ENCODE measurements at regions not wholly inside any gene's neighbourhood (a gene's known extent, or its start where the extent isn't known, plus 50 kb on each side); places are given as distances from the start of the nearest gene placed in this dataset.

- intact Hi-C loops (cut with DNase I) = no loop called here
- ATAC-seq (ENCODE audit: poor library complexity) (no peak), DNase-seq (no peak)
These were observed 57.4 kb upstream of the NRP1 start for GRCh38 chr10:33391611-33392465.

GRCh38 chr10:33390046-33390445 lies 55.6 kb upstream of the NRP1 start:
- intact Hi-C loops (cut with DNase I) = no loop called here
- no peak for DNase-seq
- no peak for ATAC-seq (ENCODE audit: poor library complexity)

- intact Hi-C loops (cut with DNase I) = no loop called here
- DNase-seq = no peak
- no peak for ATAC-seq (ENCODE audit: poor library complexity)
These were observed 54.3 kb upstream of the NRP1 start for GRCh38 chr10:33388785-33389184.

GRCh38 chr10:33388382-33388781 lies 53.9 kb upstream of the NRP1 start:
- no peak for DNase-seq
- intact Hi-C loops (cut with DNase I) = no loop called here
- ATAC-seq (ENCODE audit: poor library complexity) = no peak

GRCh38 chr10:33387720-33388119 lies 53.3 kb upstream of the NRP1 start:
- intact Hi-C loops (cut with DNase I) = no loop called here
- DNase-seq (no peak), ATAC-seq (ENCODE audit: poor library complexity) (no peak)

DNA sequence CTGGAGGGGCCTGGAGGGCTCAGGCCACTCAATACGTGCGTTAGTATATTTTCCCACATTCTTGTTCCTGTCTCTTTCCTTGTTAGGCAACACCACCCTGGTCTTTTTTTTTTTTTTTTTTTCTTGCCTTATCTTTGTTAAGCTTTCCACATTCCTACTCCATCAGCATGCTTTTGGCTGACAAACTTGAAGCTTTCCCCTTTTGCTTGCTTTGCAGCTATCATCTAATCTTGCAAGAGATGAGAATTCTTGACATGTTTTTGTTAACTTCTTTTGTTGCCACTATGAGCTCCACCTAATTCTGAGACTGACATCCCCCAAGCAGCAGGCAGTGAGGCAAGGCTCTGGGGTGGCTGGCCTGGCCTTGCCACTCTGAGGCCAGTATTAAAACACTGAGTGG lies 52.5 kb upstream of the NRP1 start:
- ATAC-seq (ENCODE audit: poor library complexity) (no peak), DNase-seq (no peak)
- intact Hi-C loops (cut with DNase I) = no loop called here

GRCh38 chr10:33385686-33386085 lies 51.2 kb upstream of the NRP1 start:
- DNase-seq (no peak), ATAC-seq (ENCODE audit: poor library complexity) (no peak)
- intact Hi-C loops (cut with DNase I) = no loop called here

- no peak for ATAC-seq (ENCODE audit: poor library complexity)
- DNase-seq = no peak
- intact Hi-C loops (cut with DNase I) = no loop called here
These were observed 50.5 kb upstream of the NRP1 start for GRCh38 chr10:33385015-33385414.
